Left renal pelvis (tissue), 4 donors: ENCODE measurements at regions not wholly inside any gene's neighbourhood (a gene's known extent, or its start where the extent isn't known, plus 50 kb on each side); places are given as distances from the start of the nearest gene placed in this dataset.

Experiments used
- DNase-seq, 4 donors: peaks; one replicate each; pipeline ENCODE4 v3.0.0-alpha.2; 2013; ENCODE audit warnings: low read depth in 4 of 4, low spot score in 3 of 4

DNA sequence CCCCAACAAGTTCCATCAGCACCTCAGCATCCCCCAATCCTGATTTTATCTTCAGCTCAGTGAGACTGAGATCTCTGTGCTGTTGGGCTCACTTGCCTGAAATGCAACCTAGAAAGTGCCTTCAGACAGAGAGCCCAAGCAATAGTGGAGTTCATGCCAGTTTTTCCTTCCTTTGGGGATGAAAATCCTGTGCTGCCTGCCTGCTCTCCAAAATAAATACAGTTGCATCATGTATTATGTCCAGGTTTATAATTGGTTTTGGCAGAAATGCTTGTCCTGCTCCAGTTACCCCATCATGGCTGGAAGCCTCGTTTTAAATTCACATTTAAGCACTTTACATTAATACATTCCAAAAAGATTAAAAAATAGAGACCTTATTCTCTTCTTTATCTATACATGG lies 1865.5 kb upstream of the TENM3 start:
- no peak for DNase-seq

DNA sequence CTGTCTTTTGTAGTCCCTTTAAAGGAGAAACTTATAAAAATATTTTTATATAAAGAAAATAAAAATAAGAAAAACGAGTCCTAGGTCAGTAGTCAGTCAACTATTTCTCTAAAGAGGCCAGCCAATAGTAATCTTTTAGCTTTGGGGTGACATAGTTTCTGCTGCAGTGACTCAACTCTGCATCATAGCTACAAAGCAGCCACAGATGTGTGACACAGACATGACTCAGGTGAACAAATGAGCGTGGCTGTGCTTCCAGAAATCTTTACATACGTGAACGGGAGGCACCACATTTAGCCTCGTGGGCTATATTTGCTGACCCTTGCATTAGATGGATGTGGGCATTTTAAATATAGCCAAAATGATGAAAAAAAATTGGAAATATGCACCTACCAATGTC lies 1862.5 kb upstream of the TENM3 start:
- DNase-seq: no peak

DNA sequence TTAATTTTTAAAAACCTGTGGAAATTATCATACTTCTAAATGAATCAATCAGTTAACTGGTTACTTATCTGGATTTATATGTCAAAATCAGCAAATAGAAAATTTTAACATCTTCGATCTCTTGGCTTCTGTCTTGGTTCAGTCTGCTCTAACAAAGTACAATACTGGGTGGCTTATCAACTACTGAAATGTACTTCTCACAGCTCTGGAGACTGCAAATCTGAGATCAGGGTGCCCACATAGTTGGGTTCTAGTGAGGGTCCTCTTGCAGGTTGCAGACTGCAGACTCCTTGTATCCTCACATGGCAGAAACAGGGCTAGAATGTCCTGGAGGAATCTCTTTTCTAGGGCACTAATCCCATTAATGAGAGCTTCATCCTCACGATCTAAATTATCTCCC lies 1851.6 kb upstream of the TENM3 start:
- DNase-seq: no peak

DNA sequence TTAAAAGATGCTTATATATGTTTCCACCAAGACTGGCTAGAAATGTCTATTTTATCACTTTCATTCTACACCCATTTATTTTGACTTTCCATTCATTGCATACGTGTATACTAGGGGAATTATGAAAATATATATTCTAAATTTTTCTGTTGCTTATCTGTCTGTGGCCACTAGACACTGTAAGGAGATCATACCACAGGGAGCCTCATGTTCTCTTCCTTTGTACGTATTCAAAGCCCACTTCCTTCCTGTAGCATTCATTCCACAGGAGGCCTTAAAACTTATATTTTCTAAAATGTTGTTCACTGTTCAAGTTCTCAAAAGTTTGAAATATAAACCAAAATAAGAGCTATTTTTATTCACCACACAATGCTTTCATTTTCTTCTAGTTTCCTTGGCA lies 1848.9 kb upstream of the TENM3 start:
- no peak for DNase-seq

DNA sequence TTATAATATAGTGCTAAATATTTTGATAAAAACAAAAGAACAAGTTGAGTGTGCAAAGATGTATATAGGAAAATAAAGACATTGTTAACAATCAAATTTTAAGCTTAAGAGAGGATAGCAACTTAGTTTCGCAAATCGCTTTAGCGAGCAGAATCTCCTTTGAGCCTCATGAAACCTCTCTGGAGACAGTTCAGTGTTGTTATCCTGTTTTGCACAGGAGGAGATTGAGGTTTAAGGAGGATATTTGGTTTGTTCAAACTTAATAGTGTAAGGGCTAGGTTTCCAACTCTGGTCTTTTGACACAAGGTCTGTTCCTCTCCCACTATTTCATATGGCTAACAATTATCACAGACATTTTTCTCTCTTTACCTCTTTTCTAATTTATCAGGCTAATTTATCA lies 1848.5 kb upstream of the TENM3 start:
- DNase-seq: no peak

DNA sequence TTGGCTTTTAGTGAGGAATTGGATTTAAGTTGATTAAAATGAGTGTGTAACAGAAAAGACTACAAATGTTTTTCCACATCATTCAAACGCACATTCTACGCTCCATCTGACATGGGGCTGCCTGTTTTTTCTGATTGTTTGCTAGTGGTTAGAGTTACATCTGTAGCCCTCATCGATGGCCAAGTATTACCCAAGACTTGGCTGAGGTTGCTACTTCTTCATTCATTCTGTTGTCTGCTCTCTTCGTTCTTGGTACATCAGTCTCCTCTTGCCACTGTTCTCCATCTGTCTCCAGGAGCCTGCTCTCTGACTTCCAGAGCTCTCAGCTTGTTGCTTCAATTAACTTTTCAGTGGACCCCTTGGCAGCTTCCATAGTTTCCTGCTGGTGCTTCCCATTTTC lies 1844.6 kb upstream of the TENM3 start:
- no peak for DNase-seq

DNA sequence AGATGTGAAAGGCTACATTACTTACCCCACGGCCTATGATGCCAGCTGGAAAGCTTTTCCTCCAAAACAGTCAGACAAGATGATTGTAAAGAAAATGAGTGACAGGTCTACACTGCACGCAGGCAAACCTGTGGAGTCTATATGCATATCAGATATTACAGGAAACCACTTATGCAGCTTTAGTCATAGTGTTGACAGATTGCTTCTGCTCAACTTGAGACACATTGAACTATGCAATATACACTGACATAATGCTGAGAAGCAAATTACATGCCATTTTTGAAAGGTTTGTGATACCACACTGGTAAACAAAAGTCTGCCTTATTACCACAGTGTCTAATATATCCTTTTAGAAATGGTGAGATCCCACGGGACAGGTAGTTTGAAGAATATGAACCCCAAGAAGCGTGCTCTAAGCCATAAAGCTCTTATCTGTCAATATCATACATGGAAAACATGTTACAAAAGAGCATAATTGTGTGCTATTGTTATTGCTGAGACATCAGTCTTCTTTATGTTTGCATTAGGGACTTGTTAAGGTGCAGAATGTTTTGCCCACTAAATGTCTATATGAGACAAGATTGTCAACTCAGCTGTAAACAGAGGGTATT lies 1835.8 kb upstream of the TENM3 start:
- DNase-seq: no peak

DNA sequence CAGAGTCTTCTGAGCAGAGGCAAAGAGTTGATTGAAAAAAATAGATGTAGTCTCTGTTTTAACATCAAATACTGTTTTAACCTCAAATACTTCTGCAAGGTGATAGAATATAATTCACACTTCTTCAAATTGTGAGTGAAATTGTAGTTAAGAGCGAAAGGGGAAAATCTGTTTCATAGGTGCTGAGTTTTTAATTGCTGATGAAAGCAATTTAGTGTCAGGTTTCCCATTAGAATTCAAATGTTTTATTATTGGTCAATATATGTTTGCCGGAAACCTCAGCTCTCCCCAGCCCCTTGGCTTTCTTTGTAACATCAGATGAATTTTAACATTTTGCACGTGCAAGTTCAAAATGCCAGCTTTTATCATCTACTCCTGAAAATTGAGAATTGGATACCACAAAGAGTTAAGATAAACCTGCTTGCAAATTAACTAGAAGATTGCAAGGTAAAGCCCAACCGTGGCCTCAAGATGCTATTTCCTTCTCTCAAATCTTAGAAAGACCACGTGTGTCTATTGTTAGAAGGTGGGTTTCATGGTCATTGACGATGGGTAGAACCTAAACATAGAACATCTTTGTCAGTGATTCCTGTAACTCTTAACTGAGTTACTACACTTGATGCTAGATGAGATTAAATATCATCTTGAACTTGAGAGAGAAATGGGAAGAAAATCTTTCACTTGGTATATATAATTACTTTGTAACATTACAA lies 1824.2 kb upstream of the TENM3 start:
- no peak for DNase-seq

DNA sequence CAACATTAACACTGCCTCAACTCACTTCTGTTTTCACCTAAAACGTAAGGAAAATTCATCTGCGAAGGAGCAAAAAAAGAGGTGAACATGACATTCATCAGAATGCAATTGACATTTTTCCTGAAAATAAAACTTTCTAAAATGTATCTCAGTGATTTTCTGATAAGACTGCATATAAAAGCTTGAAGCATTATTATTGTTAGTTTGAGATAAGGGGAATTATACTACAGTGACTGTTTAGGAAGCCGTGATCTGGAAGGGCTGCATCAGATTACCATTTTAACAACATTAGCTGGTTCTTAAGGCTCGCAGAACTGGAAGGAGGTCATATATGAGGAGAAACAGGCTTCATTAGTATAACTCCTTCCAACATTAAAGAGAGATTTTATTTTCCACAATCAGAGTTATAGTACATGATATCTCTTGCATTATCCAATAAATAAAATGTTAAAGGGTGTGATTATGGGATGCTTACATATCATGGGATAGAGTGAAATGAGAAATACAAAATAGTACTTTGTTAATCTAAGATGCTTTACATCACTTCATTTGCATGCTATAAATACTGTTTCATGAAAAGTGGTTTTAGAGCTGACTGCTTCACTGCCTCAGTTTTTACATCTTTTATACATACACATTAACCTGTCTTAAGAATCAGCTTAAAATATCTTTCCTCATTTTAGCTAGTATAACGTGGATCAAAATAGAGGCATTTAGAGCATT lies 1820.1 kb upstream of the TENM3 start:
- no peak for DNase-seq

DNA sequence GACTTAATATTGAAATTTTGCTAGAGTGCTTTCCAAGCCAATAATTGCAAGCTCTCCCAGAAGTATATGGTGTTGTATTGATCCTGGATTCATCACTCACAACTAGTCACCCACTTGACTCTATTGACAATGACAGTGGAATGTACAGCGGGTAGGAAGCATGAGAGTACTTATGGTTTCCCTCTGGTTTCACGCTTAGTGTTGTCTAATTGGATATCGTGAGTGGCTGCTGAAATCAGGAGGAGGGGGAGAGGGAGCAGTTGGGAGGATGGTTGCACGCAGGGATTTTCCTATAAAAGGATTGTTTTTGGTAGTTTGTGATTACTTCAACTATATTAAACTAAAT lies 1819.5 kb upstream of the TENM3 start:
- no peak for DNase-seq

DNA sequence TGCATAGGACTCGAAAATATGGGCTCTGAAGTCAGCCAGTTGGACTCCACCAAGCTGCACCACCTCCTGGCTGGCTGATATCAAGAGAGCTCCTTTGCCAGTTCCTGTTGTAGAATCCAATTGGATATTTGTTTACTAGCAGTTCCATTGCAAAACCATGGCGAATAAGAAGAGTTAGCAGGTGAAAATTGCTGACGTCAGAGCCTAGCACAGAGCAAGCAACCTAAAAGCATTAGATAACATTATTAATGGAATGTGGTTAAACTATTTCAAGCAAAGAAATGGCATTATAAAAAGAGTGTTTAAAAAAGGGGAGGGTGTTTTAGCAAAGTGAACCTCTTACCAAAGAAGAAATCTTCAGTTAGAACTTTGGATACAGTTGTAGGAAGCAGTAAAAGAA lies 1816.3 kb upstream of the TENM3 start:
- DNase-seq: no peak

DNA sequence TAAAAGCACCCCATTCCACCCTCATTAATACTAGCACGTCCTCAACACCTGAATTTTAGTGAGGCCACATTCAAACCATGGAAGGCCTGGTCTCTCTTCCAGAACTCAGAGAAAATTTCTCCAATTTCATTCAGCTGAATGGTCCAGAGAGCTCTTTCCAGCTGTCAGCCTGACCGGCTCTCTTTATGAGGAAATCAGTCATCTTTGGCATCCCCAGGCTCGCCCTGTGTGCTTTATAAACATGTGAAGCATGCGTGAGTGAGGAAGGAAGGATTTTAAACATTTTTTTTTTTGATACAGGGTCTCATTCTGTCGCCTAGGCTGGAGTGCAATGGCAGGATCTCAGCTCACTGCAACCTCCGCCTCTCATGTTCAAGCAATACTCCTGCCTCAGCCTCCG lies 1812.9 kb upstream of the TENM3 start:
- DNase-seq: no peak

DNA sequence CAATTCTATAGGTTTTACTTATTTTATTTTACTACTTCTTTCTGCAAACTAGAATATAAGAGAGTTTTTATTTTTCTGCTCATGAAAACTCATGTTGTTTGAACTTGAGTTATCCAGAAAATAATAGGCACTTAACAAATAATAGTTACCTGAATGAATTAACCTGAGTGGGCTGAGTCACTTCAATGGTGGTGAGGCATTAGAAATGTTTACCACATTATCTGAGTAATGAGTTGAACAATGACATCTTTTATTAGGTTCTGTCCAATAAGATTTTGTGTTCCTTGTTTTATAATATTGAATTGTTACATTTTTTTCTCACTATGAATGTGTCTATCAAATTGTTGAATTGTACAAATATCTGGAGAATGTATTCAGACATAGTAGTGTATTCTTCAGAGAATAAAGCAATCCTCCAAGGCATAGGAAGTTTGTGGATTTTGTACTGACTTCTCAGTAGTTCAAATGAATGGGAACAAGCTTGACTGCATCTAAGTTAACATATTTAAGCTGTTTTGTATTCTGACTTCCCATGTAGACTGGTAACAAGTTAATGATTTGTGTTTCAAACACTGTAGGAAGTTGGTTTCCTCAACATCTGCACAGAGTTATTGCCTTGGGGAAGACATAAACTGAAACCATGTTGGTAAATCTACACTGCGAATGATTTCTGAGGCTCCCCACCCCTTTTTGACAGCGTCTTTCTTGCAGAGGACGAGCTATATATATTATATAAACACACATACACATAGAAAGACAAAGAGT lies 1808.9 kb upstream of the TENM3 start:
- DNase-seq: peak in 1 of 4 donors; percentile 29

DNA sequence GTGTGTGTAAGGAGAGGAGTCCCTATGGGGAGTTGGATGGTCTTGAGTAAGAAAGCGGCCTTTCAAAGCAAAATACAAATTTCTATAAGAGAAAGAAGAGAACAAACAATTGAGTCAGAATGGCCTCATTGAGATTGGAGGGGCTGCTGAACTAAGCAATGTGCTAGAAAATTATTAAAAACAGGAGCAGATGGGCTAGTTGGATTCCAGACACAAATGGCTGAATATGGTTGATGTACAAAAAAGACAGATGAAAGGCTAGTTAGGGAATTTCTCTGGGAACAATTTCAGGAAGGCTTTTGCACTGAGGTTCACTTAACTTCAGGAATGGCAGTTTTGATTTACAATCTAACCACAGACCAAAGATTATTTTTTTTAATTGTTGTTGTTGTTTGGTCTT lies 1806.8 kb upstream of the TENM3 start:
- no peak for DNase-seq

DNA sequence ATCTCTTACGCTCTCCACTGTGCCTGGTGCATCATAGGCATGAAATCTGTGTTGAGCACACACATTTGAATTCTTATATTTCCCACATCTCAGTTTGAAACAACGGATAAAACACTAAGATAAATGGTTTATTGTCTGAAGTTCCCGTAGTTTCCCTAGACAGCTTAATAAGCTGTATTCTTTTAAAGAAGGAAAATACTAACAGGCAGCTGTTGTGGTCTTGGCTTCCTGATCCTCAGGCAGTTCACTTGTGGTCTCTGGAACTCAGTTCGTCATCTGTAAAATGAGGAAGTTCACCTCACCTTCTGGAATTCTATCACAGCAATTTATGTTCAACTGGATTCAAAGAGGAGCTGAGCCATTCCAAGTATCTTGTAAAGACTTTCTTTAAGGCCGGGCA lies 1805.6 kb upstream of the TENM3 start:
- DNase-seq: no peak

DNA sequence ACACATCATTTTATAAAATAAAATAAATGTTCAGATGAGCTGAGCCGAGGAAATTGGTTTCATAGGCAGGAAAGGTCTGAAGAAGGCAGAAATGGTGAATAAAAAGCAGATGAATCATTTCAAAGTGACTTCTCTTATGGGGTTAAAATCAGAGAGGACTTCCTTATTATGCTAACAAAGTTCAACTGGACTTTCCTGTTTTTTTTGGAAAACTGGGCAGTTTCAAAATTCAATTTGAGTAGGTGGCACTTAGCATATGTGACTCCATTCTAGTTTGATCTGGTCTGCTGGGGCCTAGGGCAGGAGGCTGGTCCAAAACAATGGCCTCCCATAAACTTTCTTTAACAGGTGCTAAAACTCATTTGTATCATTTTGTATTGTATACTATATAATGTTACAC lies 1794.9 kb upstream of the TENM3 start:
- DNase-seq: no peak

DNA sequence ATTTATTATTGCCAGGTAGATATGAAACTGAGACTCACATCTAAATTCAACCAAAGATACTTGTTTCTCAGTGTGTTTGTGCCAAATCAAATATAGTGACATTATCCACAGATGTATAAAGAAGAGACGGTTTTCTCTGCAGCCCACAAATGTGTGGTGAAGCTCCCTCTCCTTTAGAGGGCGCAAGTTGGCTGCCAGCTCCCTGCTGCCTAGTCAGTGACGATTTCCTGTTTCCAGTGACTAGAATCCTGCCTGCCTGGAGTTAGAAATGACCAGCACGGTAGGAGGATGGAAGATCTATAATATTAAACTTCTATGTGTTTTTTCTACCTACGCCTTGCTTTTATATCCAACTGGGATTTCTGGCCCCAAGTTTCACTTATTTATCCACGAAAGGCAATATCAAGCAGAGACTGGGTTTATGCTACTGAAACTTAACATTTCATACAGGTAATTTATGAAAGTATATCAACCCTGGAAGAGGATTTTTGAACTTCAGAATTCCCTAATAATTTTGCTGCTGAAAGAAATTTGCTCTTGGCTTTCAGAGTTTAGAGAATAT lies 1793.7 kb upstream of the TENM3 start:
- DNase-seq: peak in 1 of 4 donors; percentile 6

DNA sequence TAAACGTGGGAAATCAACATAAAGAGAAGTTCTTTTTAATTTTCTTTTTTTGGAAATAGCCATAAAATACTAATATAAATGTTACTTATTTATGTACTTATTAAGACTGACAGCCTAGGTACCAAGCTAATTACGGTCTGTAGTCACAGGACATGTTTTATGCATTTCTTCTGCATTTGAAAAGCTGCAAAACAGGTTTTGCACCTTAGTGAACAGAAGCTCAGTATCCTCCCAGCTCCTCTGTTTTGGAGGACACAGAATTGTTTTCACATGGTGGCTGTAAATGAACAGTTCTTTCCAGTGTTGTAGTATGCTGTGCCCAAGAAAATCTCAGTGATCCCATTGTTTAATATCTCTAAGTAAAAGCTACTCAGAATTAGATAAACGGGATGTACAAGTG lies 1788.0 kb upstream of the TENM3 start:
- peak in 3 of 4 donors; percentile 22 to 27 (median 24) for DNase-seq

DNA sequence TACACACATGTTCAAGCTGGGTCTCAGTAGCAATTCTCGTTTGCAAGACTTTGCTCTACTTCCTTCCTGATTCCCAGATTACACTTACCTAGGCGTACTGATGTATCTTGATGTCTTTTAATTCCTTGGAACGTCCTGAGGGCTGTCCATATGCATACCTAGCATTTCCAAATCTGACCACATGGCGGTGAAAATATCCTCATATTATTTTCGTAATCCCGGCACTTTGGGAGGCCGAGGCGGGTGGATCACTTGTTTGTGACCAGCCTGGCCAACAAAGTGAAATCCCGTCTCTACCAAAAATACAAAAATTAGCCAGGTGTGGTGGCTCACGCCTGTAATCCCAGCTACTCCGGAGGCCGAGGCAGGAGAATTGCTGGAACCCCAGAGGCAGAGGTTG lies 1786.3 kb upstream of the TENM3 start:
- DNase-seq: no peak

DNA sequence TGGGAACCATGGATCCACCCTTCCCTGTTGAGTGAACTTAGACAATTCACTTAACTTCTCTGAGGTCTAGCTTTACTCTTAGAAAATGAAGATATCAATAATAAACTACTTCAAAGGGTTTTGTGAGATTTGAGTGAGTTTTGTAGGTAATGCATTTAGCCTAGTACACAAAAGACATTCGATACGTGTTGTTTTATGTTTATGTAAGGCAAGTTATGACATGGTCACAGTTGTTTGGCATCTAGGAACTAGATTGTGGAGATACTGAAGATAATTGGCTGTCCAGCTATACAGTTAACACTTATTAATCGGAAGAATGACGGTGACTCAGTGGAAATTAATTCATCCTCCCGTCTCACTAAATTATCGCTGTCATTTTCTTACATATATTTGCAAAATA lies 1781.1 kb upstream of the TENM3 start:
- DNase-seq: no peak

DNA sequence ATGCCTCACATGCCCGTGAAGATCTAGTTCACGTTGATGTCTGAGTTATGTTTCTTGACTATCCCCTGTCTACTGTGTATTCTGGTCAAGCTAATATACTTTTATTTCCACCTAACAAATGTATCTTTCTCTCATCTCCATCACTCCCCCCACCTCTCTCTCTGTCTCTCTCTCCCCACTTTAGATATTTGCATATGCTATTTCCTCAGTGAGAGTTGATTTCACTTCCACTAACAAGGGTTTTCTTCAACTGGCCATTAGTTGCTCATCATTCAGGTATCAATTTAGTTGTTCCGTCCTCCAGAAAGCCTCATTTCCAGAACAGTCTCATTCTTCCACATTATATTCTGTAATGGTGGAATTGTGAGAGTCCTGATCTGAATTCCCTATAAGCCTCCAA lies 1777.8 kb upstream of the TENM3 start:
- no peak for DNase-seq
